Activated CD8-positive, alpha-beta memory T cell treated with anti-CD3 and anti-CD28 coated beads for 4 hours (primary cell): ENCODE measurements at regions not wholly inside any gene's neighbourhood (a gene's known extent, or its start where the extent isn't known, plus 50 kb on each side); places are given as distances from the start of the nearest gene placed in this dataset.
"Not testable (repeated sequence)": the region's sequence is repeated elsewhere in the genome, so short reads cannot be mapped to it uniquely, and the experiment has no call there.

Source experiments
- DNase-seq, 2 donors: peaks; one replicate each; pipeline ENCODE4 v3.0.0-alpha.2; 2020; ENCODE audit warnings: low read depth in 2 of 2

DNA sequence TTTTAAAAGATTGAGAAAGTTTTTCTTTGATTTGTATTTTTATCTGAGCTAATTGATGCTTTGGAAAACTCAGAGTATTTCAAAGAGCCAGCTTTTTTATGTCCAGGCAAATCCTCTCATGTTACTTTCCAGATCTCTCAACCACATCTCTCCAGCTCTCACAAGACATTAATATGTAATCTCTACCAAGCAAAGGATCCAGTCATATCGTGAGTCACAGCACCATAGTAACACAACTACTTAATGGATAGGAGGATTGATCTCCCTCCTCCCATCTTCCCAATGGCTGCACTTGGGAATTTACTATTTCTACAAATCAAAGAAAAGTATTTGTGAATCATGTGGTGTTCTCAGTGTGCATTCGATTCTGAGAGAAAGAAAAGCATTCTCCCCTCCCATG, 63.3 kb downstream of the POU4F1 start:
- DNase-seq, result no peak

DNA sequence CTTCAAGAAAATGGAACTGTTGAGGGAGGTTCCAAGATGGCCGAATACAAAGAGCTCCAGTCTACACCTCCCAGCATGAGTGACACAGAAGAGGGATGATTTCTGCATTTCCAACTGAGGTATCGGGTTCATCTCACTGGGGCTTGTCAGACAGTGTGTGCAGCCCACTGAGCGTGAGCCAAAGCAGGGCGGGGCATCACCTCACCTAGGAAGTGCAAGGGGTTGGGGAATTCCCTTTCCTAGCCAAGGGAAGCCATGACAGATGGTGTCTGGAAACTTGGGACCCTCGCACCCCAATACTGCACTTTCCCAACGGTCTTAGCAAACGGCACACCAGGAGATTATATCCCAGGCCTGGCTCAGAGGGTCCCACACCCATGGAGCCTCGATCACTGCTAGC, 77.3 kb downstream of the POU4F1 start:
- not testable (repeated sequence) for DNase-seq

DNA sequence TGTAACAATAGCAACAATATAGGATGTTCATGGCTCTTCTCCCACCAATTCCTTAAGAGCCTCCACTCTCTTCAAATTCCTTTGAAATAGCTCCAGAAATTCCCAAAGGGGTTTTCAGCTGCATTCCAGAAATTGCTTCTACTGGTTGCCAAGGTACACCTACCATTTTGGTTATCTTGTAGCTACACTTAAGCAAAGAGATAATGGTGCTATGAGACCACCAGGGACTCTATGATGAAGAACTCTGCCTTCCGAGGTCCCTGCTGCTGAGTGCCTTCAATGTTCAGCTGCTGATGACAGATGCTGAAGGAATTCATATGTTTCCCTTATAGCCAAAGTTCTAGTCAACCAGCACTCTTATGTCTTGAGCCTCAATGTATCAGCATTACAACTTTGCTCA, 78.4 kb downstream of the POU4F1 start:
- no peak for DNase-seq

DNA sequence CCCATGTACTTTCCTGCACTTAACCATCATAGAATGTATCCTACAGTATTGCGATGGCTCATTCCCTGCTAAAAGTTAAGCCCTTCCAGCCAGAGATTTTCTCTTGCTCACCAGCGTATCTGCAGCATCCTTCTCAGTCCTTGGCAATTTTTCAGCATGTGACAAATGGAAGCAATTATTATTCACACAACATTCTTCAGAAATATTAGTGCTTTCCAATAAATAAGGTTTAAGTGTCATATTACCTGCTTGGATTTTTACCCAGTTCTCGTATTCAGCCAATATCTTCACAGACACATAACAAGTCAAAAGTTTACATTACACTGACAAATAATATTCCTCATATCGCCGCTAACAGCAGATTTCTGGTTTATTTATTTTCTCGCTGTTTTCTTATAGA, 82.3 kb downstream of the POU4F1 start:
- DNase-seq, result no peak

DNA sequence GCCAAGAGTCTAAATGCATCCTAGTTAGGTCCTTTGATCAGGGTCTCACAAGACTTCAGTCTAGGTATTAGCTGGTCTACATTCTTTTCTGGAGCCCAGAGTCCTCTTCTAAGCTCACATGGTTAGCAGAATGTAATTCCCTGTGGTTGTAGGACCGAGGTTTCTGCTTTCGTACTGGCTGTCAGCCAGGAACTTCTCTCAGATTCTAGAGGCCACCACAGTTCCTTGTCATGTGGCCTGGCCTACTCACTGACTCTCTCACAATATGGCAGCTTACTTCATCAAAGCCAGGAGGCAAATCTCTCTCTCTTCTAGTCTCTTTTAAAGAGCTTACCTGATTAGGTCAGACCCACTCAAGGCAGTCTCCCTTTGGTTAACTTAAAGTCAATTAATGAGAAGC, 82.9 kb downstream of the POU4F1 start:
- DNase-seq, result no peak

DNA sequence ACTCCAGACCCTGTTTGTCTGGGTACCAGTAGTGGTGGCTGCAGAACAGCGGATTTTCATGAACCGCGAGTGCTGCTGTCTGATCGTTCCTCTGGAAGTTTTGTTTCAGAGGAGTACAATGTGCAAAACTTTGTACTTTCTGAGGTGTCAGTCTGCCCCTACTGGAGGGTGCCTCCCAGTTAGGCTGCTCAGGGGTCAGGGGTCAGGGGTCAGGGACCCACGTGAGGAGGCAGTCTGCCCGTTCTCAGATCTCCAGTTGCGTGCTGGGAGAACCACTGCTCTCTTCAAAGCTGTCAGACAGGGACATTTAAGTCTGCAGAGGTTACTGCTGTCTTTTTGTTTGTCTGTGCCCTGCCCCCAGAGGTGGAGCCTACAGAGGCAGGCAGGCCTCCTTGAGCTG, 84.9 kb downstream of the POU4F1 start:
- not testable (repeated sequence) for DNase-seq

DNA sequence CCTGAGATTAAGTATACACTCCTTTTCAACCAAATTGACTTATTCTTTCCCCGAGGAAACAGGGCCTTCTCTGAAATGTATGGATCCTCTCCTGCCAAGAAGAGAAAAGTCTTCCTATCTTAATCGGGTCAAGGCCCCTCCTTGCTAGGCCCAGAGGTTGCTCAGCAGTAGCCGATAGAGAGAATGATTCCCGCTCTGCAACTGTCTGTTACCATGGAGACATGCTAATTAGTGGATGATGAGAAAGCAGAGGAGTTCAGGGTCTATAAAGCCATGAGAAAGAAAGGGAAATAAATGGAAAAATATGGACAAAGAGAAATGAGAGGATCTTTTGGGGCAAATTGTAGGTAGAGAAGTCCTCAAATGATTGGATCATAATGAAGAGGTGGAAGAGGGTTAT, 103.5 kb downstream of the POU4F1 start:
- DNase-seq, result no peak

DNA sequence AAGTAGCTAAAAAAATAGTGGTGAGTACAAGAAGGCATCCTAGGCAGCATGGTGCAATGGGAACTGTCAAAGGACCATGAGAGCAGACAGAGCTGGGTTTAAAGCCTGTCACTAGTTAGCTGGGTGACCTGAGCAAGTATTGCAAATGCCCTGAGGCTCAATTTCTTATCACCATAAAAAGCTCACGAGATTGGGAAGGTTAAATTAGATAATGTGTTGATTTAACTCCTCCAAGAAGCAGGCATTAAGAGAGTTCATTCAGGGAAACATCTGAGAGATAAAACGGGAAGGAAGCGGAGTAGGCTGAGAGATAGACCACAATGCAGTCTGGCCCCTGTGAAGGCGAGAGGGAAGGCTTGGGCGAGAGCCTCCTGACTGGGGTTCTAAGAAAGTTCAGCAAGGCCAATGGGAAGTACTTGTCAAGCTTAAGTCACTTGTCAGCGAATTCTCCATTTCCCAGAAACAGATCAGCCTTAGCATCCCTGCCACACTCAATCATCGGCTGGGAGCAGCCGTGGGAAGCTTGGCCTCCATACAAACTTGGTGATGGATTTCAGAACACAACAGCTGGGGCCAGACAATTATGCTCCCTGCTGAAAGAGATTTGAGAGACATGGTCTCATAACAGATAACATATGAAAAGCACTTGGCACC, 105.5 kb downstream of the POU4F1 start:
- no peak for DNase-seq

DNA sequence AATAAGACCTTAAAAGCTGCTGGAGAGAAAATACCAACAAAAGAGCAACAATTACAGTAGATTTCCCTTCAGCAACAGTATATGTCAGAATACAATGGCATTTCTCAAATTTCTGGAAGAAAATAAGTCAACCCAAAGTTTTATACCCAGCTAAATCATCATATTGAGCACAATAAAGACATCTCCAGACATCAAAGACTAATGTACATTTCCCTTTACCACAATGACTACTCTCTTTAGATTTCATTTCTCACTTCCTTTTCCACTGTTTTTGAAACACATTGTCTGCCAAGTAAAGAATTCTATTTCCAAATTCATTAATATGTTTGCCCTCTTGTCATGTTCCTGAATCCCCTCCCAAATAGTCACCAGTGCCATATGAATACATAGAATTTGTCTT, 111.4 kb downstream of the POU4F1 start:
- DNase-seq, result no peak

DNA sequence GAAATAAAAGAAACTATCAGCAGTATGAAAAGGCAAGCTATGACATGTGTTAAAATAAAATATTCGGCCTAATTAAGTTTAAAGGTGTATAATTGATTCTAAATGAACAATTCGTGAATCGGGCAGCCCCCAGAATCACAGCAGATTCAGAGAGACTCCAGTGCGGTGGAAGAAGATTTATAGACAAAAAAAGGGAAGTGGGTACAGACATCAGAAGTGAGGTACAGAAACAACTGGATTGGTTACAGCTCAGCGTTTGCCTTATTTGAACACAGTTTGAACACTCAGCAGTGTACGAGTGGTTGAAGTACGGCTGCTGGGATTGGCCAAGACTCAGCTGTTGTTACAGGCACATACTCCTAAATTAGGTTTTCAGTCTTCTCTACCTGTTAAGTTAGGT, 113.1 kb downstream of the POU4F1 start:
- DNase-seq, result not testable (repeated sequence)

DNA sequence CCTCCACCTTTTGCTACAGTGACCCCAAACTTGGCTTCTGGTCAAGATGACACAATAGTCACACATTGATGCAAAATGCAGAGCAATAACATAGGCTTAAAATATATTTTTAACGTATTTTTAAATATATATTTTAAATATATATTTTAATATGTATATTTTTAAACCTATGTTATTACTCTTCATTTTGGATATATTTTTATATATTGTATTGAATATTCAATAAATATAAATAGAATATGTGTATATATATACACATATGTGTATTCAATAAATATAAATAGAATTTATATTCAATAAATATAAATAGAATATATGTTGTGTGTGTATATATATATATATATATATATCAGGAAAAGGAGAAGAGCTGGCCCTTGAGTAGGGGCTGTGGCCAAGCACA, 115.6 kb downstream of the POU4F1 start:
- no peak for DNase-seq

DNA sequence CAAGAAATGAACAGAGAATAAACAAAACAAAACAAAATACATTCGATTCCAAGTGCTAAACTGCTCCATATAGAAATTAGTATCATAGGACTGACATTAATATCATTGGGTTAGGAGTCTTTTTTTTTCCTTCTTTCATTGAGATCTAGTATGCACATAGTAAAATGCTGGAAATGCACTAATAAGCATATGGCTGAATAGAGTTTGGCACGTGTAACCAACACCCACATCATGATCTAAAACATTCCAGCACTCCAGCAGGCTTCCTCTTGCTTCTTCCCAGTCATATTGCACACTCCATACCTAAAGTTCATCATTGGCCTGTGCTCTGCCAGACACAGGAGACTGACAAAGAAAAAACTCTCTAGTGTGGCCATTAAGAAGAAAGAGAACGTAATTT, 117.5 kb downstream of the POU4F1 start:
- no peak for DNase-seq

DNA sequence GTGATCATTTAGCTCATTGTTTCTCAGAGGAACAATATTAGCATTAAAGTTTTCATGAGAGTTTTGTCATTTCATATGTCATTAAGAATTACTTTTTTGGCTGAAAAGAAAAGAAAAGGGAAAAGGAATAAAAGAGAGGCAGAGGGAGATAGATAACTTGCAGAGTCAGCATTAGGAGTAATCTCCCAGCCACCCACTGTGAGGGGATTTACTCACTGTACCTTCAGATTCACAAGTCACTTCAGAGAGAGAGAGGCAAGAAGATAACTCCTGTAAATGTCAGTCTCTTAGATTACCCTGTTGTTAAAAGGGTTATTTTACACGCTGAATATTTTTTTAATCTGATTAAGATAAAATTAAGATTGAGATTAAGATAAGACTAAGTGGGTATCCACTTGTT, 125.2 kb downstream of the POU4F1 start:
- no peak for DNase-seq

DNA sequence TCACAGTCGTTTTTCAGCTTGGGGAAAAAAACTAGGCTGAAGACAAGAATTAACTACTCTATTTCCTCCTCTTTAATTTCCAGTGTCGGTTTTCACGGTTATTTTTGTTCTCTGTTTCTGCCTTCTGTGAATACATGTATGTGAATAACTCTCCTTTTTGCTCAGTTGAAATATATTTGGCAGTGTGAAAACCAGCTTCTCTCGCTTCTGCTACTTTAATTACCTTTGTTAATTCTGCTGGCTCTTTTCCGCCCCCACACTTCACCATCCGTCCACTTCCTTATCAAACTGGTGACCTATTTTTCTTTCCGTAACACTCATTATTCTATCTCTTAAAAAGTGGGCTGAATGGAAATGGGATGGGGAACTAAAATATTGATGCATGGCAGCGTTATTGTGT, 126.4 kb downstream of the POU4F1 start:
- no peak for DNase-seq

DNA sequence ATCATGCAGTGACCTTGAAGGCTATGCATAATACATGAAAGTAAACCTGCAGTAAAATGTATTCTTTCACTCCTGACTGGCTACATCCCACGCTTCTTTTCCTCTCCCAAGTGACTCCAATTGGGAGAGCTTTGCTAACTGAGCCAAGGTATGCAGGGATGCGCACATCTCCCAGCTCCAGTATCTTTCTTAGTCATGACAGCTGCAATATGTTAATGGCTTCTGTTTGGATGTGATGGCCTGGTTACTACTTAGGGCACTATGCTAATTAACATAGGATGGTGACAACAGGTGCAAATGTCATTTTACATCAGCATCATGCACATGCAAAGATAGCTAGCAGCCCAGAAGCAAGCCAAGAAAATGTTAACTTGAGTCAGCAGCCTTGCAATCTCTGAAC, 134.7 kb downstream of the POU4F1 start:
- no peak for DNase-seq

DNA sequence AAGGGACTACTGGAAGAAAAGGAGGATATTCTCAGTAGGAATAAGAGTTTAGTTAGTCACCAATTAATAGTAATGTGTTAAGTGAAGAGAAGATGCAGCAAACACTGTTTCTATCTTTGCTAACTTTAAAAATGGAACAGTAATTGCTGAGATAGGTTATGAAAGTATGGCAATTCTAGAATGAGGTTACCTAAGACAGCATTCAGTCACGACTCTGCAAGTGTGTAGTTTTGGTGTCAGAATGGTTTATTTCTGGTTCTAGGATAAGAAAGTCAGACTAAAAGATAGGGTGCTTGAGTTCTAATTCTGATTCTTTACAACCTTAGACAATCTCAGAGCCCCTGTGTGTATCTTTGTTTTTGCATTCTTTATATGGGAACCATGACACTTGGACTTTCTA, 138.1 kb downstream of the POU4F1 start:
- no peak for DNase-seq

DNA sequence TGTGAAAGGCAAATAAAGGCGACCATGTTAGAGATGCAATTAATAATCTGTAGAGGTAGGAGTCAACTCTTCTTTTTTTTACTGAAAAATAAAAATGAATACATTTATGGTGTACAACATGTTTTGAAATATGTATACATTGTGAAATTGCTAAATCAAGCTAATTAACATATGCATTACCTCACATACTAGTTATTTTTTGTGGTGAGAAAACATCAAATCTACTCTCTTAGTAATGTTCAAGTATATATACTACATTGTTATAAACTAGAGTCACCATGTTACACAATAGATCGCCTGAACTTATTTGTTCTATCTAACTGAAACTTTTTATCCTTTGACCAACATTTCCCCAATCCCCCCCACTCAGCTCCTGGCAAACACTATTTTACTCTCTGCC, 143.2 kb downstream of the POU4F1 start:
- DNase-seq, result no peak

DNA sequence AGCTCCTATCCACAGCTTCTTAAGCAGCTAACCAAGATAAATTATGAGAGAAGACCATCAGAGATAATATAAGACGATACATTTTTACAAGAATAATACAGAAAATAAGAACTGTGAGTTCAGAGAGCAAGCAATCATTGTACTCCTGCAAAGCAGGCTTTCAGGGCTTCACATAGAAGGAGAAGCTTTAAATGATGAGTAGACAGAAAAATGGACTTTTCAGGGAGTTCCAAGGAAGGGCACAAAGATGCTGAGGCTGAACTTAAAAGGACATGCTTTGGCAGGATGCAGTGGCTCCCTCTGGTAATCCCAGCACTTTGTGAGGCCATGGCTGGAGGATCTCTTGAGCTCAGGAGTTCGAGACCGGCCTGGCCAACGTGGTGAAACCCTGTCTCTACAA, 159.5 kb downstream of the POU4F1 start:
- no peak for DNase-seq

DNA sequence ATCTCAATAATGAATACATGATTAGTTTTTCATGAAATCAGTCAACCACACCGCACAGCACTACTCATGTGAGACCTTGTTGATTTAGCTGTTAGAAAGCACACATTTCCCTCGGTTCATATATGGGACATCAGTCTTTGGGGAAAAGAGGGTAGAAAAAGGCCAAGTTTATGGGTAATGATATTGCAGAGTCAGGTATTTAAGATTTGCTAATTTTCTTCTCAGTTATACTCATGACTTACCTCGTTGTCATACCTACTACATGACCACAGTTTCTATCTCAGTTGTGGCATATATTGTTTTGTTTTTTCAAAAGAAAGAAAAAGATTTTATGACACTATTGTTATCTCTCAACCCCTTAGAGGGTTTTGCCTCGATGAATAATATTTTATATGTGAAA, 165.6 kb downstream of the POU4F1 start:
- no peak for DNase-seq

DNA sequence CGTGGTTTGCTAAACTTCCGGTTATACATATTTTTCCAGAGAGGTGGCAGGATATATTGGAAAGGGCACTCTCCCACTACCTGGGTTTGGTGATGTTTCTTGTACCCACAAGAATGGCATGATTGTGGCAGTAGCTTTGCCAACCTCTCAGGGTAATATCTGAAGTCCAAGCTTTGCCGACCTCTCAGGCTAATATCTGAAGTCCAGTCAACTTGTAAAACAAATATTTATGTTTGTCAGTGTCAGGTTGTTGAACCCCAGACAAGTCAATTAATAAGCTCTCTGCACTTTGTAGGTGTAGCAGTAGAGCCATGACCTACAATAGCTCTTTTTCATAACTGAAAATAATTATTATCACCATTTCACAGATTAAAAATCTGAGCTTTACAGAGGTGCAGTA, 167.0 kb downstream of the POU4F1 start:
- DNase-seq, result no peak

DNA sequence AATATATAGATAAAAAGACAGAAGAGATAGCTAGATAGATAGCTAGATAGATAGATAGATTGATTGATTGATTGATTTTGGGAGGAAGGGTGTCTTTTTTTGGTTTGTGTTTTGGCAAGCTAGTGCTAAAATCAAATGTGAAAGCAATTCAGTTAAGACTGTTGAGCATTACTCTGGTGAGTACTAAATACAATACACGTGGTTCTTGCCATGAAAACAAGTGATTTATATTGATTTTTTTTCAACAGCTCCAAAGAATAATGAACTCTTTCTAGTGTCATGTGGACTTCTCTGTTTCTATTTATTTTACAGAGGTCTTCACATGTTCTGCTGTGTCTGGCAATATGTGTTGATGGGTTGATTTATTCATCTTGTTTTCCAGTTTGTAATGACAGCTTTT, 172.0 kb downstream of the POU4F1 start:
- DNase-seq, result no peak

DNA sequence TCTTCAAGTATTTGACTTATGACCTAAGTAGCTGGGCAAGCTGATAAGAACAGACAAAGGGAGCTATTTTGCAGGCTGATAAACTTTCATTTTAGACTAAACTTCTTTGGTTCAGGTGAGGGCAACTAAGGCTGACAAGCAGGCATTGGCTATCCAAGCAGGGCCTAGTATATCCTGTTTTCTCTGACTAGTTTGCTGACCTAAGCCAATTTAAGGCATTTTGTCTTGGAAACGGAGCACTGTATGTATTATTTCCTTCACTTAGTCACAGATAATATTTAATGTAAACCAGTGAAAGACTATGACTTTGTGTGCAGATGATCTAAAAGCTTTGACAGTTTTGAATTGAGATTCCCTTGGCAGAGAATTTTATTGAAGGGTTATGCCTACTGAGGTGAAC, 172.5 kb downstream of the POU4F1 start:
- no peak for DNase-seq

DNA sequence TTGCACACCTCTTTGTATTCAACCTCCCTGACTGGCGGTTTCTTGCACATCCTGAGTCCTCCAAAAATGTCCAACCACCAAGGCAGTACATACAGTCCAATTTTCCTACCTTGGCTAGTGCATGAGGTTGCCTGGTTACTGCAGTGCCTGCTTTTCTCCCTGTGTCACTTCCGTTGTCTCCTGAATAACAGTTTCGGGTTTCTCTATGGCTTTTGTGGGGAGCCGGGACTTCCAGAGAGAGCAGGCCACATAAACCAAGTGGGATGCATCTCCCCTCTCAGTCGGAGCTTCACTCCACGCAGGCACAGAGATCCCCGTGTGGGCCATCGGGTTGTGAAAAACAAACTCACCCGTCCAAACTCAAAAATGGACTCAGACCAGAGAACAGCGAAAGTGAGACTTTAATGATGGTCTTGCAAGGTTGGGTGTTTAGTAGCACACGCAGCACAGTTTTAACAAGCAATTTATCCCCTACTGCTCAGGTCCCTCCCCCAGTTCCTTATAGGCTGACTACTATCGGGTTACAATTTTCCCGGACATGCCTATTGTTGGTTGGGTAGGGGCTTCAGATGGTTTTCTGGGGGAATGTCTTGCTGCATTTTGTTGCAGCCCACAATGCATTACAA, 173.1 kb downstream of the POU4F1 start:
- DNase-seq, result no peak

DNA sequence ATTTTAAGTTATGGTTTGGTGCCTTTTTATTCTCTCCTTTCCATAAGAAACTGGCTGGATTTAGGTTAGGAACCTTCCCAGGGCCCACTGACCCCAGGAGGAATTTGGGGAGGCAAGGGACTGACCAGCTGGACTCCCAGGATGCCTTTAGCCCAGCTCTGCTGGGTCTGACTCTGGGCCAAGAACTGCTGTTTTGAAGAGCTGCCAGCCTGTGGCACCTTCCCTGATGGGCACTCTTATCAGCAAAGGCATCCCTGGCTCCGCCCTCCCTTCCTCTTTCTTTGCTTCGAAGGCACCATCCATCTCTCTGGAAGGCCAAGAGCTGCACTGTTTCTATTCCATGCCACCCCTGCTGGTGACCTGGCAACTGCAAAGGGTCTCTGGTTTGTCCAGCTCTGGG, 174.7 kb downstream of the POU4F1 start:
- no peak for DNase-seq
